ENCODE measurements at regions not wholly inside any gene's neighbourhood (a gene's known extent, or its start where the extent isn't known, plus 50 kb on each side); places are given as distances from the start of the nearest gene placed in this dataset.

DNA sequence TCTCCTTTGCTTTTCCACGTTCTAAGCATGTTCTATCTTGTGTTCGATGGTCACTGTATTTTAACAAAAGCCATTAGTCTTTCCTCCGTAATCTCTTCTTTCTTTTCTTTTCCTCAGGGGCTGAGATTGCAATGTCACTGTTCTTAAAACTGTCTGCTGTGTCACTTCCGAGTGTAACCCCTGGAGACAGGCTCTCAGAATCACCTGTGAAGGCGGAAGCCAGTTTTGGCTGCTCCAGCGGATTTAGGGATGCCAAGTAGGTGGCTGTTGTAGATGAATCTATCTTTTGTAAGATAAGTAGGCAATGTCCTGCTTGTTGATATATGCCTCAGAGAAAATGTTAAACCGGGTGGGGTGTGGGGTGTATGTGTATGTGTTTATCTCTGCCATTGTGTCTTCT, 94.7 kb upstream of the L3MBTL4 start:
- intact Hi-C loops (cut with micrococcal nuclease) = no loop called here
- Mint-ChIP-seq H3K27ac (no peak overlapping the region), H3K4me1 (no peaks in the 10 kb centered on the region), H3K9me3 (ENCODE audit: insufficient read depth) (no peaks in the 10 kb centered on the region), H3K4me3 (no peak overlapping the region), H3K27me3 (no peaks in the 10 kb centered on the region)
- ATAC-seq (ENCODE audit: low read depth) (no peak), DNase-seq (no peak)
- Histone ChIP-seq H3K4me2 (replicated peaks; ENCODE audit: low read depth, low read length, poor library complexity, severe bottlenecking) (no peak overlapping the region), H3K4me1 (ENCODE audit: control insufficient read depth in 2 of 2, insufficient read depth in 2 of 2, low read length in 2 of 2) (no peaks in the 10 kb centered on the region), H3K27me3 (replicated peaks in 1 of 4; ENCODE audit: control extremely low read depth in 1 of 4, control insufficient read depth in 3 of 4, insufficient read depth in 4 of 4, low read length in 3 of 4) (no peaks in the 10 kb centered on the region), H3K36me3 (replicated peaks in 1 of 2; ENCODE audit: control extremely low read depth in 1 of 2, control insufficient read depth in 1 of 2, extremely low read depth in 1 of 2, insufficient read depth in 2 of 2, low read length in 1 of 2) (no peaks in the 10 kb centered on the region), H4K20me1 (ENCODE audit: control insufficient read depth, insufficient read depth, low read length, poor library complexity, severe bottlenecking) (no peaks in the 10 kb centered on the region), H3K4me3 (ENCODE audit: control extremely low read depth in 1 of 5, extremely low read depth in 1 of 5, insufficient read depth in 1 of 5, low read depth in 2 of 5, low read length in 4 of 5) (no peak overlapping the region), H2AFZ (ENCODE audit: insufficient read depth, low read depth, low read length, poor library complexity, severe bottlenecking) (no peak overlapping the region), H3K9me3 (ENCODE audit: control extremely low read depth in 1 of 3, control insufficient read depth in 2 of 3, insufficient read depth in 1 of 3, low read length in 2 of 3) (no peaks in the 10 kb centered on the region), H3K79me2 (ENCODE audit: control insufficient read depth, insufficient read depth, low read length) (no peaks in the 10 kb centered on the region), H3K9ac (ENCODE audit: low read length) (no peak overlapping the region), H3K27ac (ENCODE audit: low read length in 2 of 2) (no peak overlapping the region)
- TF ChIP-seq, protein P1, sequence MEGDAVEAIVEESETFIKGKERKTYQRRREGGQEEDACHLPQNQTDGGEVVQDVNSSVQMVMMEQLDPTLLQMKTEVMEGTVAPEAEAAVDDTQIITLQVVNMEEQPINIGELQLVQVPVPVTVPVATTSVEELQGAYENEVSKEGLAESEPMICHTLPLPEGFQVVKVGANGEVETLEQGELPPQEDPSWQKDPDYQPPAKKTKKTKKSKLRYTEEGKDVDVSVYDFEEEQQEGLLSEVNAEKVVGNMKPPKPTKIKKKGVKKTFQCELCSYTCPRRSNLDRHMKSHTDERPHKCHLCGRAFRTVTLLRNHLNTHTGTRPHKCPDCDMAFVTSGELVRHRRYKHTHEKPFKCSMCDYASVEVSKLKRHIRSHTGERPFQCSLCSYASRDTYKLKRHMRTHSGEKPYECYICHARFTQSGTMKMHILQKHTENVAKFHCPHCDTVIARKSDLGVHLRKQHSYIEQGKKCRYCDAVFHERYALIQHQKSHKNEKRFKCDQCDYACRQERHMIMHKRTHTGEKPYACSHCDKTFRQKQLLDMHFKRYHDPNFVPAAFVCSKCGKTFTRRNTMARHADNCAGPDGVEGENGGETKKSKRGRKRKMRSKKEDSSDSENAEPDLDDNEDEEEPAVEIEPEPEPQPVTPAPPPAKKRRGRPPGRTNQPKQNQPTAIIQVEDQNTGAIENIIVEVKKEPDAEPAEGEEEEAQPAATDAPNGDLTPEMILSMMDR (IDR thresholded peaks at IDR 0.05) = no peak
- no peak for TF ChIP-seq EZH2 (IDR thresholded peaks at IDR 0.05; ENCODE audit: borderline replicate concordance, insufficient read depth, low read depth, low read length, poor library complexity, severe bottlenecking)
- CTCF ChIA-PET = no interaction called here
- 100% methylated on average over 3 of the region's 7 CpGs for WGBS (ENCODE audit: insufficient coverage)
- POLR2A ChIA-PET = no interaction called here

DNA sequence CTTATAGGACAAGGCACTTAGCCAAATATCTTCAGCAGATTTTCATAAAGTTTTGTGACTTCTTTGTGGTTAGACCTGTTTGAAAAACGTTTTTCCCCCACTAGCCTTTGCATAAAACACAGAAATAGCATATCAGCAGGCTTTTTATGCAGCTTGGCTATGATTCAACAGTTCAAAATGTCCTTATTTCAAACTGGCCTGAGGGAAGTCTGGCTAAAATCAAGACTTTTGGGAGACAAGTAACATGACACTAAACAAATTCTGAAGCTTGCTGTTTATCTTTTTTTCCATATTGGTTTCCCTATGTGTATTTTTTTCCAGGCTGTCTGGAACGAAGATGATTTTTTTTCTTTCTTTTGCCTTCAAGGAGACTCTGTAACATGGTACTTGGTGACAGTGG, 95.1 kb upstream of the L3MBTL4 start:
- no peak overlapping the region for H2AFZ ChIP-seq (ENCODE audit: insufficient read depth, low read depth, low read length, poor library complexity, severe bottlenecking)
- ATAC-seq (ENCODE audit: low read depth) (no peak), DNase-seq (no peak)
- no peaks in the 10 kb centered on the region for H3K27me3 Mint-ChIP-seq
- no peak overlapping the region for H3K4me3 ChIP-seq (ENCODE audit: control extremely low read depth in 1 of 5, extremely low read depth in 1 of 5, insufficient read depth in 1 of 5, low read depth in 2 of 5, low read length in 4 of 5)
- H3K9me3 Mint-ChIP-seq (ENCODE audit: insufficient read depth) = no peaks in the 10 kb centered on the region
- H3K4me1 ChIP-seq (ENCODE audit: control insufficient read depth in 2 of 2, insufficient read depth in 2 of 2, low read length in 2 of 2) = no peaks in the 10 kb centered on the region
- TF ChIP-seq, protein P1 (IDR thresholded peaks at IDR 0.05) = no peak
- no peak for TF ChIP-seq EZH2 (IDR thresholded peaks at IDR 0.05; ENCODE audit: borderline replicate concordance, insufficient read depth, low read depth, low read length, poor library complexity, severe bottlenecking)
- intact Hi-C loops (cut with micrococcal nuclease) = no loop called here
- H3K79me2 ChIP-seq (ENCODE audit: control insufficient read depth, insufficient read depth, low read length) = no peaks in the 10 kb centered on the region
- no peak overlapping the region for H3K27ac ChIP-seq (ENCODE audit: low read length in 2 of 2)
- H3K4me3 Mint-ChIP-seq = no peak overlapping the region
- no CpG with 5 or more reads among the region's 2 CpGs for WGBS (ENCODE audit: insufficient coverage)
- H3K4me1 Mint-ChIP-seq = no peaks in the 10 kb centered on the region
- H4K20me1 ChIP-seq (ENCODE audit: control insufficient read depth, insufficient read depth, low read length, poor library complexity, severe bottlenecking) = no peaks in the 10 kb centered on the region
- CTCF ChIA-PET = no interaction called here
- no peak overlapping the region for H3K27ac Mint-ChIP-seq
- H3K36me3 ChIP-seq (replicated peaks in 1 of 2; ENCODE audit: control extremely low read depth in 1 of 2, control insufficient read depth in 1 of 2, extremely low read depth in 1 of 2, insufficient read depth in 2 of 2, low read length in 1 of 2) = no peaks in the 10 kb centered on the region
- no peaks in the 10 kb centered on the region for H3K27me3 ChIP-seq (replicated peaks in 1 of 4; ENCODE audit: control extremely low read depth in 1 of 4, control insufficient read depth in 3 of 4, insufficient read depth in 4 of 4, low read length in 3 of 4)
- H3K9me3 ChIP-seq (ENCODE audit: control extremely low read depth in 1 of 3, control insufficient read depth in 2 of 3, insufficient read depth in 1 of 3, low read length in 2 of 3) = no peaks in the 10 kb centered on the region
- no peak overlapping the region for H3K9ac ChIP-seq (ENCODE audit: low read length)
- no peak overlapping the region for H3K4me2 ChIP-seq (replicated peaks; ENCODE audit: low read depth, low read length, poor library complexity, severe bottlenecking)
- POLR2A ChIA-PET = no interaction called here
